ENCODE measurements at regions not wholly inside any gene's neighbourhood (a gene's known extent, or its start where the extent isn't known, plus 50 kb on each side); places are given as distances from the start of the nearest gene placed in this dataset.
"Not testable (repeated sequence)": the region's sequence is repeated elsewhere in the genome, so short reads cannot be mapped to it uniquely, and the experiment has no call there.

DNA sequence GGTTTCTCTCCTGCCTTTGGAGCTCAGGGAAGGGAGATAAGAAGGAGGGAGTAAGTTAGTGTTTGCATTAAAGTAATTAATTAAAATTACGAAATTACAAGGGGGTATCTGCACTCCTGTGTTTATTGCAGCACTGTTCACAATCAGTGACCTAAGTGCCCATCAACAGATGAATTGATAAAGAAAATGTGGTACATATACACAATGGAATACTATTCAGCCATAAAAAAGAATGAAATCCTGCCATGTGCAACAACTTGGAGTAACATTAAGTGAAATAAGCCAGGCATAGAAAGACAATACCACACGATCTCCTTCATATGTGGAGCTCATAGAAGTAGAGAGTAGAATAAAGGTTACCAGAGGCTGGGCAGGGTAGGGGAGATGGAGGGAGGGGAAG, 202.0 kb downstream of the SHQ1 start:
- H4K20me1 ChIP-seq (ENCODE audit: insufficient read depth, low read length), result no peaks in the 10 kb centered on the region
- DNase-seq, result no peak
- no peak overlapping the region for H3K27ac ChIP-seq (ENCODE audit: low read depth in 1 of 2, low read length in 2 of 2)
- H3K4me1 Mint-ChIP-seq, result no peaks in the 10 kb centered on the region
- peaks cover 0 to 6% (median 3%) of the 10 kb centered on the region in 3 donors for H3K27me3 Mint-ChIP-seq (ENCODE audit: low read depth in 3 of 3)
- no peak overlapping the region for H3K4me3 ChIP-seq (replicated peaks in 1 of 3; ENCODE audit: low read depth in 2 of 3, low read length in 3 of 3)
- H3K4me1 ChIP-seq (ENCODE audit: control insufficient read depth in 1 of 2, insufficient read depth in 2 of 2, low read length in 2 of 2), result no peaks in the 10 kb centered on the region
- intact Hi-C loops (cut with micrococcal nuclease), result no loop called here
- no peak overlapping the region for H3K9ac ChIP-seq (ENCODE audit: insufficient read depth, low read length, poor library complexity, severe bottlenecking)
- no peaks in the 10 kb centered on the region for H3K36me3 Mint-ChIP-seq
- no peaks in the 10 kb centered on the region for H3K27me3 ChIP-seq (ENCODE audit: control insufficient read depth in 2 of 2, insufficient read depth in 2 of 2, low read length in 2 of 2)
- TF ChIP-seq, protein P1, sequence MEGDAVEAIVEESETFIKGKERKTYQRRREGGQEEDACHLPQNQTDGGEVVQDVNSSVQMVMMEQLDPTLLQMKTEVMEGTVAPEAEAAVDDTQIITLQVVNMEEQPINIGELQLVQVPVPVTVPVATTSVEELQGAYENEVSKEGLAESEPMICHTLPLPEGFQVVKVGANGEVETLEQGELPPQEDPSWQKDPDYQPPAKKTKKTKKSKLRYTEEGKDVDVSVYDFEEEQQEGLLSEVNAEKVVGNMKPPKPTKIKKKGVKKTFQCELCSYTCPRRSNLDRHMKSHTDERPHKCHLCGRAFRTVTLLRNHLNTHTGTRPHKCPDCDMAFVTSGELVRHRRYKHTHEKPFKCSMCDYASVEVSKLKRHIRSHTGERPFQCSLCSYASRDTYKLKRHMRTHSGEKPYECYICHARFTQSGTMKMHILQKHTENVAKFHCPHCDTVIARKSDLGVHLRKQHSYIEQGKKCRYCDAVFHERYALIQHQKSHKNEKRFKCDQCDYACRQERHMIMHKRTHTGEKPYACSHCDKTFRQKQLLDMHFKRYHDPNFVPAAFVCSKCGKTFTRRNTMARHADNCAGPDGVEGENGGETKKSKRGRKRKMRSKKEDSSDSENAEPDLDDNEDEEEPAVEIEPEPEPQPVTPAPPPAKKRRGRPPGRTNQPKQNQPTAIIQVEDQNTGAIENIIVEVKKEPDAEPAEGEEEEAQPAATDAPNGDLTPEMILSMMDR (IDR thresholded peaks at IDR 0.05), result no peak
- H3K9me3 Mint-ChIP-seq, result peaks cover 0 to under 1% (median 0%) of the 10 kb centered on the region in 7 donors
- H2AFZ ChIP-seq (ENCODE audit: insufficient read depth, low read depth, low read length, poor library complexity, severe bottlenecking), result no peak overlapping the region
- no peak overlapping the region for H3K4me3 Mint-ChIP-seq
- H3K9me3 ChIP-seq (replicated peaks in 1 of 2; ENCODE audit: control insufficient read depth in 1 of 2, insufficient read depth in 1 of 2, low read length in 2 of 2), result no peaks in the 10 kb centered on the region
- H3K4me2 ChIP-seq (replicated peaks; ENCODE audit: extremely low read depth, low read length, poor library complexity, severe bottlenecking), result no peak overlapping the region
- H3K27ac Mint-ChIP-seq, result no peak overlapping the region
- no peaks in the 10 kb centered on the region for H3K79me2 ChIP-seq (ENCODE audit: insufficient read depth, low read length)
- no peaks in the 10 kb centered on the region for H3K36me3 ChIP-seq (replicated peaks in 1 of 2; ENCODE audit: control insufficient read depth in 1 of 2, insufficient read depth in 2 of 2, low read length in 2 of 2)
- WGBS (ENCODE audit: insufficient coverage), result 100% methylated on average over 1 of the region's 2 CpGs

GRCh38 chr3:72643635-72644034, 204.6 kb downstream of the SHQ1 start:
- H3K4me3 Mint-ChIP-seq; H3K4me1 Mint-ChIP-seq; intact Hi-C loops (cut with micrococcal nuclease); H3K79me2 ChIP-seq (ENCODE audit: insufficient read depth, low read length); H3K4me3 ChIP-seq (replicated peaks in 1 of 3; ENCODE audit: low read depth in 2 of 3, low read length in 3 of 3); DNase-seq; H3K27ac ChIP-seq (ENCODE audit: low read depth in 1 of 2, low read length in 2 of 2); H3K36me3 Mint-ChIP-seq; H3K27me3 ChIP-seq (ENCODE audit: control insufficient read depth in 2 of 2, insufficient read depth in 2 of 2, low read length in 2 of 2); H3K9me3 ChIP-seq (replicated peaks in 1 of 2; ENCODE audit: control insufficient read depth in 1 of 2, insufficient read depth in 1 of 2, low read length in 2 of 2); H3K4me2 ChIP-seq (replicated peaks; ENCODE audit: extremely low read depth, low read length, poor library complexity, severe bottlenecking); H3K27me3 Mint-ChIP-seq (ENCODE audit: low read depth in 3 of 3); H3K36me3 ChIP-seq (replicated peaks in 1 of 2; ENCODE audit: control insufficient read depth in 1 of 2, insufficient read depth in 2 of 2, low read length in 2 of 2); H3K9me3 Mint-ChIP-seq; H3K9ac ChIP-seq (ENCODE audit: insufficient read depth, low read length, poor library complexity, severe bottlenecking); H4K20me1 ChIP-seq (ENCODE audit: insufficient read depth, low read length); H2AFZ ChIP-seq (ENCODE audit: insufficient read depth, low read depth, low read length, poor library complexity, severe bottlenecking): not testable (repeated sequence)
- H3K27ac Mint-ChIP-seq, result peak overlapping the region in 1 of 7 donors; percentile 1
- peaks cover 9 to 10% of the 10 kb centered on the region in 2 donors for H3K4me1 ChIP-seq (ENCODE audit: control insufficient read depth in 1 of 2, insufficient read depth in 2 of 2, low read length in 2 of 2)
- WGBS (ENCODE audit: insufficient coverage), result 100% methylated on average over 6 of the region's 8 CpGs
